HG02763 (cell line): ENCODE measurements at regions not wholly inside any gene's neighbourhood (a gene's known extent, or its start where the extent isn't known, plus 50 kb on each side); places are given as distances from the start of the nearest gene placed in this dataset.
A peak's percentile ranks its signal among the peaks of the same experiment; 100 is the strongest.

Experiments
- ATAC-seq: cut with Tn5 transposase; IDR thresholded peaks from one replicate; pipeline ENCODE4 v1.9.1; 2021; ENCODE audit warnings: mild to moderate bottlenecking, moderate library complexity; ENCODE audit not compliant: unreplicated experiment

GRCh38 chr7:127447326-127447945 lies 54.9 kb upstream of the ZNF800 start:
- peak; percentile 100 for ATAC-seq

DNA sequence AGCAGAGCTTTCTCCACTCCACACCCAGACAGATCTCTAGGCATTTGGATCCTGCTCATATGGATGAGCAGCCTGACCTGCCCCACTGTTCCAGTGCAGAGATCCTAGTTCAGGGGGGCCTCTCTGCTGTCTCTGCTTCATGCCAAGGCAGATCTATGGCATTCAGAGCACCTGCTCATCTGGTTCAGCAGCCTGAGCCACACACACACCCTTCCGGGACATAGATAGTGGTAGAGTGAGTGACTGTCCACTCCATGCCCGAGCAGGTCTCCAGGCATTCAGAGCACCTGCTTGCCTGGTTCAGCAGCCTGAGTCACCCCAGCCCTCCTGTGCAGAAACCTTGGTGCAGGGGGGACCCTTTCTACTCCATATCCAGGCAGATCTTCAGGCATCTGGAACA lies 54.3 kb upstream of the ZNF800 start:
- no peak for ATAC-seq
